CD14-positive monocyte (primary cell): ENCODE measurements at regions not wholly inside any gene's neighbourhood (a gene's known extent, or its start where the extent isn't known, plus 50 kb on each side); places are given as distances from the start of the nearest gene placed in this dataset.

Experiments
- DNase-seq, 3 donors: peaks; one replicate each; pipeline ENCODE4 v3.0.0-alpha.2; 2011 to 2022
- H2AFZ ChIP-seq: 2 replicates; pipeline ENCODE4 v1.6.0; 2012; ENCODE audit warnings: mild to moderate bottlenecking, low read depth, low read length, inconsistent platforms; ENCODE audit not compliant: insufficient read depth, poor library complexity, severe bottlenecking
- H3K27ac ChIP-seq, 2 donors: 1 replicate in 1 of 2; 2 replicates in 1 of 2; pipeline ENCODE4 v1.5.1; 2012 to 2013; ENCODE audit warnings: low read length in 2 of 2, control low read depth in 1 of 2, inconsistent platforms in 1 of 2, low read depth in 1 of 2, mild to moderate bottlenecking in 1 of 2
- H3K27me3 ChIP-seq, 2 donors: one replicate each; pipeline versions ENCODE4 v1.6.0 to v1.6.1; 2011 to 2013; ENCODE audit warnings: low read length in 2 of 2; ENCODE audit not compliant: control insufficient read depth in 2 of 2, insufficient read depth in 2 of 2
- H3K36me3 ChIP-seq, 2 donors: replicated peaks in 1 of 2; 1 replicate in 1 of 2; 2 replicates in 1 of 2; pipeline versions ENCODE4 v1.5.1 to v1.6.1; 2012 to 2013; ENCODE audit warnings: low read length in 2 of 2, control low read depth in 1 of 2, inconsistent platforms in 1 of 2, mild to moderate bottlenecking in 1 of 2; ENCODE audit not compliant: insufficient read depth in 2 of 2, control insufficient read depth in 1 of 2
- H3K4me1 ChIP-seq, 2 donors: 1 replicate in 1 of 2; 2 replicates in 1 of 2; pipeline versions ENCODE4 v1.5.1 to v1.6.1; 2012 to 2013; ENCODE audit warnings: low read length in 2 of 2, control low read depth in 1 of 2, inconsistent platforms in 1 of 2, mild to moderate bottlenecking in 1 of 2, moderate library complexity in 1 of 2; ENCODE audit not compliant: insufficient read depth in 2 of 2, control insufficient read depth in 1 of 2
- H3K4me2 ChIP-seq: replicated peaks from 2 replicates; pipeline ENCODE3; 2012; ENCODE audit warnings: low read length, moderate library complexity, mild to moderate bottlenecking; ENCODE audit not compliant: poor library complexity, severe bottlenecking; ENCODE audit errors: extremely low read depth
- H3K4me3 ChIP-seq, 3 experiments: fragments of 200-600 bp in 1 of 3; sonication (generic) in 1 of 3; replicated peaks in 1 of 3; 1 replicate in 2 of 3; 2 replicates in 1 of 3; pipeline ENCODE4 v1.5.1; 2011 to 2013; ENCODE audit warnings: low read length in 3 of 3, mild to moderate bottlenecking in 3 of 3, control low read depth in 2 of 3, low read depth in 2 of 3, inconsistent platforms in 1 of 3, moderate library complexity in 1 of 3
- H3K79me2 ChIP-seq: 2 replicates; pipeline ENCODE4 v1.6.0; 2012; ENCODE audit warnings: mild to moderate bottlenecking, control low read depth, inconsistent platforms, low read length, moderate library complexity; ENCODE audit not compliant: insufficient read depth
- H3K9ac ChIP-seq: 2 replicates; pipeline ENCODE4 v1.6.0; 2017; ENCODE audit warnings: low read length, mild to moderate bottlenecking; ENCODE audit not compliant: insufficient read depth, poor library complexity, severe bottlenecking
- H3K9me3 ChIP-seq, 2 donors: replicated peaks in 1 of 2; 1 replicate in 1 of 2; 2 replicates in 1 of 2; pipeline versions ENCODE4 v1.5.1 to v1.6.1; 2012 to 2013; ENCODE audit warnings: low read length in 2 of 2, control low read depth in 1 of 2; ENCODE audit not compliant: control insufficient read depth in 1 of 2, insufficient read depth in 1 of 2
- H4K20me1 ChIP-seq: 2 replicates; pipeline ENCODE4 v1.6.0; 2012; ENCODE audit warnings: mild to moderate bottlenecking, low read length, control low read depth, moderate library complexity; ENCODE audit not compliant: insufficient read depth
- H3K27ac Mint-ChIP-seq, 7 donors: one replicate each; pipeline ENCODE4 v1.8.0; 2020; ENCODE audit warnings: mild to moderate bottlenecking in 7 of 7, mixed read lengths in 7 of 7, moderate library complexity in 6 of 7, inconsistent platforms in 2 of 7
- H3K27me3 Mint-ChIP-seq, 3 donors: one replicate each; pipeline ENCODE4 v1.8.0; 2021 to 2022; ENCODE audit warnings: low read depth in 3 of 3, mild to moderate bottlenecking in 3 of 3, mixed read lengths in 3 of 3, moderate library complexity in 3 of 3, inconsistent platforms in 1 of 3
- H3K36me3 Mint-ChIP-seq, 2 donors: one replicate each; pipeline ENCODE4 v1.8.0; 2020; ENCODE audit warnings: mixed read lengths in 2 of 2, inconsistent platforms in 1 of 2, mild to moderate bottlenecking in 1 of 2
- H3K4me1 Mint-ChIP-seq: one replicate; pipeline ENCODE4 v1.8.0; 2020; ENCODE audit warnings: mild to moderate bottlenecking, mixed read lengths
- H3K4me3 Mint-ChIP-seq, 2 donors: one replicate each; pipeline ENCODE4 v1.8.0; 2020; ENCODE audit warnings: mild to moderate bottlenecking in 2 of 2, mixed read lengths in 2 of 2, moderate library complexity in 1 of 2
- H3K9me3 Mint-ChIP-seq, 7 donors: one replicate each; pipeline ENCODE4 v1.8.0; 2020 to 2022; ENCODE audit warnings: mixed read lengths in 7 of 7, mild to moderate bottlenecking in 6 of 7, moderate library complexity in 6 of 7, inconsistent platforms in 2 of 7
- CTCF ChIP-seq: fragments of 200-600 bp; IDR thresholded peaks from one replicate; pipeline ENCODE4 v1.8.0; 2022; ENCODE audit warnings: antibody characterized with exemption, mild to moderate bottlenecking
- WGBS: methylation state at CpG from one replicate; pipeline ENCODE4 v1.1.5; 2013; ENCODE audit warnings: missing lambda C conversion rate; ENCODE audit not compliant: insufficient coverage; 5-methylcytosine and 5-hydroxymethylcytosine counted together
- intact Hi-C, 2 donors: fragments of 100-400 bp; cut with micrococcal nuclease; formaldehyde crosslinking; loops; one replicate each; pipeline versions ENCODE4 v1.15.0 to v1.15.1; 2023

- WGBS, result no CpG with 5 or more reads among the region's 2 CpGs
- no peak overlapping the region for H3K4me3 ChIP-seq
- TF ChIP-seq CTCF, result no peak
These were observed 379.1 kb downstream of the AR start for GRCh38 chrX:67922966-67923365.

GRCh38 chrX:67939270-67939669 is 395.4 kb downstream of the AR start:
- Histone ChIP-seq H3K79me2 (no peaks in the 10 kb centered on the region), H3K4me3 (no peak overlapping the region), H3K9ac (no peak overlapping the region), H3K9me3 (peaks cover 0 to 5% of the 10 kb centered on the region in 2 donors), H2AFZ (no peak overlapping the region), H3K27ac (no peak overlapping the region), H3K36me3 (no peaks in the 10 kb centered on the region), H3K27me3 (no peaks in the 10 kb centered on the region), H4K20me1 (no peaks in the 10 kb centered on the region), H3K4me2 (no peak overlapping the region), H3K4me1 (no peaks in the 10 kb centered on the region)
- Mint-ChIP-seq H3K27me3 (no peaks in the 10 kb centered on the region), H3K4me1 (no peaks in the 10 kb centered on the region), H3K9me3 (peaks cover 0 to 11% (median 5%) of the 10 kb centered on the region in 7 donors), H3K36me3 (no peaks in the 10 kb centered on the region), H3K4me3 (no peak overlapping the region), H3K27ac (no peak overlapping the region)
- intact Hi-C loops, result no loop called here
- DNase-seq, result no peak
- TF ChIP-seq CTCF, result no peak

More at GRCh38 chrX:67922966-67923365, 379.1 kb downstream of the AR start:
- H3K4me2 ChIP-seq, result no peak overlapping the region
- DNase-seq, result peak; percentile 19 to 57 (median 19)
- peaks cover 0 to 5% of the 10 kb centered on the region in 2 donors for H3K4me1 ChIP-seq
- intact Hi-C loops, result no loop called here
- H3K27me3 ChIP-seq, result no peaks in the 10 kb centered on the region
- H3K9me3 ChIP-seq, result no peaks in the 10 kb centered on the region
- Mint-ChIP-seq H3K27ac (peak overlapping the region in 4 of 7 donors; percentile 11 to 85 (median 45)), H3K4me3 (no peak overlapping the region), H3K9me3 (peaks cover 0 to 3% (median 0%) of the 10 kb centered on the region in 7 donors), H3K4me1 (peaks cover 11% of the 10 kb centered on the region), H3K36me3 (no peaks in the 10 kb centered on the region), H3K27me3 (peaks cover 0 to under 1% (median 0%) of the 10 kb centered on the region in 3 donors)
- H3K79me2 ChIP-seq, result no peaks in the 10 kb centered on the region
- H2AFZ ChIP-seq, result no peak overlapping the region
- no peak overlapping the region for H3K9ac ChIP-seq
- no peak overlapping the region for H3K27ac ChIP-seq
- H3K36me3 ChIP-seq, result no peaks in the 10 kb centered on the region
- no peaks in the 10 kb centered on the region for H4K20me1 ChIP-seq
